HG03196 (cell line): ENCODE measurements at regions not wholly inside any gene's neighbourhood (a gene's known extent, or its start where the extent isn't known, plus 50 kb on each side); places are given as distances from the start of the nearest gene placed in this dataset.

ENCODE experiments used
- ATAC-seq: cut with Tn5 transposase; IDR thresholded peaks from one replicate; pipeline ENCODE4 v1.9.1; 2021; ENCODE audit not compliant: unreplicated experiment

DNA sequence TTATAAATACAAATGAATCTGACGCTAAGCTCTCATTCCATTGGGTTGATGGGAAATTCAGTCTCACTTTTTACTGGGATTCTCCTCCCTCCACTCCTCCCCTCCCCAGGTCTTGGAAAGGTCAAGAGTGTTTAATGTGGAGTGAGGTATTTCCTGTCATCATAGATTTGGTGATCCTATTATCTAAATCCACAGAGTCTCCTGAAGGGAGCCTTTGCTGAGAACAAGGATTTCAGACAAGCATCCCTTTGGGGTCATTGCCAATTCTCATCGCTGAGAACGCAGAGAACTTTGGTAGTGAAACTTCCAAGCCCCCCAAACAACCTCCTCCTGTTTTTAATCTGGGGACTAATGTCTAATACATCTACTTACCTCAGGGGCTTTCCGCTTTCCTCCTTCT lies 297.9 kb downstream of the OTOL1 start:
- no peak for ATAC-seq

DNA sequence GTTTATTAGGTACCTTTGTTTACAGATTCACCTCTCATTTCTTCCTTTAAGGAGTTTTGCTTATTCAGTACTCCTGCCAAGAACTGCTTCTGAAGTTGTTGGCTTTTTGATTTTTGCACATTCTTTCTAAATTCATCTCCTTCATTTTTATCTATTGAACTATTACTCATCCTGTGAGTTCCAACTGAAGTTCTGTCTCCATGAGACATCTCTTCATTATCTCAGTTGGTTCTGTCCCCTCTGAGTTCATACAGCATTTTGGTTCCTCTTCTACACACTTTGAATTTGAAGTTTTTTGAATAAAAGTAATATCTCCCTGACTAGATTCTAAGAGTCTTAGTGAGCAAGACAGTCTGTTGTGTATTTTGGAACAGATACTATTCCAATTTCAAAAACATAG lies 299.7 kb downstream of the OTOL1 start:
- no peak for ATAC-seq

GRCh38 chr3:161796780-161797179 lies 300.2 kb downstream of the OTOL1 start:
- ATAC-seq = no peak

- ATAC-seq = no peak
Measured at GRCh38 chr3:161798016-161798415, 301.4 kb downstream of the OTOL1 start.

GRCh38 chr3:161800985-161801559 lies 304.5 kb downstream of the OTOL1 start:
- no peak for ATAC-seq

GRCh38 chr3:161818106-161818505 lies 321.5 kb downstream of the OTOL1 start:
- no peak for ATAC-seq

- ATAC-seq = peak; percentile 72
Measured at GRCh38 chr3:161821591-161821990, 325.0 kb downstream of the OTOL1 start.

GRCh38 chr3:161822291-161822690 lies 325.7 kb downstream of the OTOL1 start:
- ATAC-seq = no peak

GRCh38 chr3:161823910-161824309 lies 327.3 kb downstream of the OTOL1 start:
- ATAC-seq = no peak

- ATAC-seq = no peak
Measured at GRCh38 chr3:161838021-161838420, 341.4 kb downstream of the OTOL1 start.

GRCh38 chr3:161848376-161848775 lies 351.8 kb downstream of the OTOL1 start:
- no peak for ATAC-seq

DNA sequence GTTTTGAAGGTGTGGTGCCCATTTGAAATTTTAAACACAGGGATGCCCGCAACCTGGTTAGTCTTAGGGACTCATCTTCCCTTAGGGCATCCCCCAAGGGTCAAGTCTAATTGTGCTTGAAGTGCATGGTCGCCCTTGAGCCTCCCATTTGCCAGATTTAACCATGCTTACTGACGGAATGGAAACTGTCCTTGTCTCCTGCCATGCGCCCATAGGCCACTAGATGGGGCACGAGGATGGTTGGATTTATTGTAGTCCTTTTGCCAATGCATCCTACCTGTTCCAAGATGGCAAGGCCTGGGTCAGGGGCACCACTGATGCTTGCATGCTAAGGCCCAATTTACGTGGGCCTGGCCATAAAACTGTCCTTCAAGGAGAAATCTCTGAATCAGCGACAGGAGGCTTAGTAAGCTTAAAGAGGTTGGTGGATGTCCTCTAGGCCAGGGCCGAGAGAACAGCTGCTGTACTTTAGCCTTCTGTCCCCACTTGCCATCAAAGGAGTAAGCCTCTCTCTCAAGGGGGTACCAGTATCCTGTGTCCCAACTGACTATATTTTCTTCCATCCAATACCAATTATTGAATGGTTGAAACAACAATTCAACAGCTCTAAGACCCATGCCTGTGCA lies 355.4 kb downstream of the OTOL1 start:
- ATAC-seq = peak; percentile 82

DNA sequence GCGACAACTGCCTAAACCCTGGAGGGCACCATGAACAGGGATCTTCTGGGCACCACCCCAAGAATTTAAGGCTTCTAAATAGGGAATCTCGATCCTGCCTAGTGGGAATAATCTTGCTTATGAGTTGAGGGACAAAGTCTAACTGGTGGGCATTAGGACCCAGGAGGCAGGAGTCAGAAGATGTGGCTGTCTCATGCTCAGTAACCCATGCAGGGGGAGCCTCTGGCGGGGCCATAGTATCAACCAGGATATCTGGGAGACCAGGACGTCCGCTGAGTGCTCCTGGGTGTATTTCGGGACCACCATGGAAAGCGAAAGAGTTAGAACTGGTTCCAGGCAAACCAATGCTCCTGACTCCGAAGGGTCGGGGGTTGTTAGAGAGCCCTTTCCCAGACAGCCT lies 356.1 kb downstream of the OTOL1 start:
- ATAC-seq = no peak

DNA sequence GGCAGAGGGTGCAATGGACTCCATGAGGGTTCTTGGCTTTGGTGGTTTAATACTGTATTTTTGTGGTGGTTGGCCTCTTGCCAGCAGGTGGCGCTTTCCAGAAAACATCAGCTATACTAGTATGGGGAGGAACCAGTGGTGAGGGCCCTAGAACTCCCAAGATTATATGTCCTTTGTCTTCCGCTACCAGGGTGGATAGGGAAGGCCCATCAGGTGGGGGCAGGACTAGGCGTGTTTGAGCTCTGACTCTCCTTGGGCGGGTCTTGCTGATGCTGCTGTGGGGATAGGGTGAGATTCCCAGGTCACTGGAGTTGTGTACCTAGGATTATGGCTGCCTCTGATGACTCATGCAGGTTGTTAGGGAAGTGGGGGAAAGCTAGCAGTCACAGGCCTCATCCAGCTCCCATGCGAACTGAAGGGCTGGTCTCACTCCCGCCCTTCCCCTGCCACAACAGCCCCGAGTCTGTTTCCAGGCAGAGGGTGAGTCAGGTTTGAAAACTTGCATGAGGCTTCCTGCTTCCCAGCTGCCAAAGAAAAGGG lies 357.7 kb downstream of the OTOL1 start:
- no peak for ATAC-seq

DNA sequence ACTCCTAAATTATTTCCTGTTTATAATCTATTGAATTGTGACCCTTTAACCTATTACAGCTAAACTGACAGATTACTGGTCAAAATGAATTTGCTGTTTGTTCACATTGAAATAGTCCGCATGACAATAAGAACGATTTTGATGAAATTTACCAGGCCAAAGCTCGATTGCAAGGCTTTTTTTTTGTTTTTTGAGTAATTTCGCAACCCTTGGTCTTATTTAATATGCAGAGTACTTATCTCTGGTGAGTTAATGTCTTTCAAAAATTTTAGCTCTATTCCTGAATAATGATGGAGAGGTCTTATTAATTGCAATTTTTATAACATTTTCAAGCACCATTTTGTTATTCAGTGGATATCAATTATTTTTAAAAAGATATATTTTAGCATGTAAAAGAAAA lies 362.4 kb downstream of the OTOL1 start:
- ATAC-seq = no peak

GRCh38 chr3:161859865-161860450 lies 363.4 kb downstream of the OTOL1 start:
- ATAC-seq = no peak

DNA sequence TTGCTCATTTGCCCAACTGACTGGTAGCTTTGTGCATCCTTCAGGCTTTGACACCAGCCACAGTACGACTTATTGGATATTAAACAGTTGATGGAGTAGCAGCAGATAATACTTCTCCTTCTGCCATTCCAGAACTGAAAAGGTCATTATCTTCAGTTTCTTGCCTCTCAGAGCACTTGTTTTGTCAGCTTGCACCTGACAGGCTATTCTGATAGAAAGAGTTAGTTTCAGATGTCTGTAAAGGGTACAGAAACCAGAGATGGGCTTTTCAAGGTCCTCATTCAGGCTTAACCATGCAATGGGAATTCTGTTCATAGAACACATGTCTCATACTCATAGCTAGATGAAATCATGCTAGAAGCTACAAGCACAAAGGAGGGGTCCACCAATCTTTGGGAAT lies 367.2 kb downstream of the OTOL1 start:
- no peak for ATAC-seq

GRCh38 chr3:161866176-161866575 lies 369.6 kb downstream of the OTOL1 start:
- no peak for ATAC-seq

DNA sequence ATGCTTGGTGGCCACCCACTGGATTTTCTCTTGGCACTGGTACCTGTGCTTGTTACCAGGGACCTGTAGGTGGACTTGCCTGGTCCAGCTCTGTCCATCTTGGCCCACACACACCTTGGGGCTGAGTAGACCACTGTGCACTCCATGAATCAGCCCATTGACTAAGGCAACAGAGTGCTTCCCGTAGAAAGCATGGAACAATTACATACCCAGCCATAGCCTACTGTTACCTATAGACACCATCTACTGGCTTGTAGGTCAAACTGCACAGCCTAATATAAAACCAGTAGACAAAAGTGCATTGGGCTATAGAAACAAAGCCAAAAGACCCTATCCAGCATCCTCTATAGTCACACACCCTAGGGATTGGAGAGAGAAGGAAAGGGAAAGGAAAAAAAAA lies 378.9 kb downstream of the OTOL1 start:
- ATAC-seq = no peak

DNA sequence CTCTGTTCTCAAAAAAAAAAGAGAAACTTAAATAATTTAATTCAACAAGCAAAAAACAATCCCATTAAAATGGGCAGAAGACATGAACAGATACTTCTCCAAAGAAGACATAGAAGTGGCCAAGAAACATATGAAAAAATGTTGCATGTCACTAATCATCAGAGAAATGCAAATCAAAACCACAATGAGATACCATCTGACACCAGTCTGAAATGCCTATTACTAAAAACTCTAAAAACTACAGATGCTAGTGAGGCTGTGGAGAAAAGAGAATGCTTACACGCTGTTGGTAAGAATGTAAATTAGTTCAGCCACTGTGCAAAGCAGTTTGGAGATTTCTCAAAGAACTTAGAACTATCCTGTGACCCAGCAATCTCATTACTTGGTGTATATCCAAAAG lies 382.9 kb downstream of the OTOL1 start:
- no peak for ATAC-seq

DNA sequence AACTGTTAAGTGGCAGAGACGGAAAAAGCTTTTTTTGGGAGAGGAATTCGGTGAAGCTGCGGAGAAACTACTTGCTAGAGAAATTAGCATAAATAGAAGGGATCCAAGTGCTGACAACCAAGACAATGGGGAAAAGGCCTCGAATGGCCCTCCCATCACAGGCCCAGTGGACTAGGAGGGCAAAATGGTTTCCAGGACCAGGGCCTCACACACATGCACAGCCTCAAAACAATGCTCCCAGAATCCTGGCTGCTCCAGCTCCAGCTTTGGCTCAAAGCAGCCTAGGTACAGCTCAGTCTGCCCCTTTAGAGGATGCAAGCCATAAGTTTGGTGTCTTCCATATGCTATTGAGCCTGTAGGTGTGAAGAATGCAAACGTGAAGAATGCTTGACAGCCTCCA lies 388.2 kb downstream of the OTOL1 start:
- ATAC-seq = no peak

DNA sequence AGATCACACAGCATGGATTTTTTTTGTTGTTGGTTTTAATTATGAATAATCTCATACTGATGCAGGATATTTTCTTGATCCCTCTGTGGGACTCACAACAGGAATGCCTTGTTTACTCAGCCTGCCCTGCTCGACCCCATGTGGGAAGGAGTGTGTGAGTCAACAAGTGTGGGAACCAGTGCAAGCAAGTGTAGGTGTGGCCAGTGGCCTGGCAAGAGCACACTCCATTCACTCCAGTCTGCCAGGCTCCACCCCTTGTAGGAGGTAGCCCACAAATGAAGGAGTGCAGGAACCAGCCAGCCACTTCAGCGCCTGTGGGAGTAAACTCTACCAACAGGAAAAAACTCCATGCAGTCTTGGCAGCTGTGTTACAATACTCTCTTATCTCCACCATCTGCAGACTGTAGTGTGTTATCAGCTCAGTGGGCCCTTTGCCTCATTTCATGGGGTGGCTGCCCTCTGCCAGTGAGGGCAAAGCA lies 393.6 kb downstream of the OTOL1 start:
- ATAC-seq = no peak
